ENCODE measurements at regions not wholly inside any gene's neighbourhood (a gene's known extent, or its start where the extent isn't known, plus 50 kb on each side); places are given as distances from the start of the nearest gene placed in this dataset.
"Not testable (repeated sequence)": the region's sequence is repeated elsewhere in the genome, so short reads cannot be mapped to it uniquely, and the experiment has no call there.

- no peak for DNase-seq (ENCODE audit: low read depth)
Observed at GRCh38 chr7:9505516-9505915, 1072.1 kb downstream of the NXPH1 start.

- DNase-seq (ENCODE audit: low read depth) = no peak
Observed at GRCh38 chr7:9507290-9507689, 1073.9 kb downstream of the NXPH1 start.

- no peak for DNase-seq (ENCODE audit: low read depth)
Observed at GRCh38 chr7:9516662-9517061, 1083.3 kb downstream of the NXPH1 start.

- DNase-seq (ENCODE audit: low read depth) = no peak
Observed at GRCh38 chr7:9523579-9523978, 1090.2 kb downstream of the NXPH1 start.

- DNase-seq (ENCODE audit: low read depth) = not testable (repeated sequence)
Observed at GRCh38 chr7:9552431-9552830, 1119.0 kb downstream of the NXPH1 start.

- DNase-seq (ENCODE audit: low read depth) = no peak
Observed at GRCh38 chr7:9557853-9558252, 1124.4 kb downstream of the NXPH1 start.

GRCh38 chr7:9575716-9576115, 1142.3 kb downstream of the NXPH1 start:
- no peak for DNase-seq (ENCODE audit: low read depth)

GRCh38 chr7:9582824-9583223, 1149.4 kb downstream of the NXPH1 start:
- DNase-seq (ENCODE audit: low read depth) = no peak

GRCh38 chr7:9598411-9598810, 1165.0 kb downstream of the NXPH1 start:
- DNase-seq (ENCODE audit: low read depth) = no peak

- DNase-seq (ENCODE audit: low read depth) = no peak
Observed at GRCh38 chr7:9600974-9601373, 1167.6 kb downstream of the NXPH1 start.

- DNase-seq (ENCODE audit: low read depth) = no peak
Observed at GRCh38 chr7:9603291-9603690, 1169.9 kb downstream of the NXPH1 start.

GRCh38 chr7:9608560-9608959, 1175.2 kb downstream of the NXPH1 start:
- DNase-seq (ENCODE audit: low read depth) = no peak

- not testable (repeated sequence) for DNase-seq (ENCODE audit: low read depth)
Observed at GRCh38 chr7:9620899-9621298, 1187.5 kb downstream of the NXPH1 start.

- not testable (repeated sequence) for DNase-seq (ENCODE audit: low read depth)
Observed at GRCh38 chr7:9621306-9621902, 1188.0 kb downstream of the NXPH1 start.

- DNase-seq (ENCODE audit: low read depth) = no peak
Observed at GRCh38 chr7:9621927-9622326, 1188.5 kb downstream of the NXPH1 start.

- DNase-seq (ENCODE audit: low read depth) = no peak
Observed at GRCh38 chr7:9625953-9626352, 1192.5 kb downstream of the NXPH1 start.

GRCh38 chr7:9645756-9646155, 1212.3 kb downstream of the NXPH1 start:
- no peak for DNase-seq (ENCODE audit: low read depth)

GRCh38 chr7:9657257-9657656, 1223.8 kb downstream of the NXPH1 start:
- DNase-seq (ENCODE audit: low read depth) = no peak

GRCh38 chr7:9671979-9672917, 1238.8 kb downstream of the NXPH1 start:
- no peak for DNase-seq (ENCODE audit: low read depth)

GRCh38 chr7:9680713-9681112, 1247.3 kb downstream of the NXPH1 start:
- no peak for DNase-seq (ENCODE audit: low read depth)

GRCh38 chr7:9681284-9681683, 1247.9 kb downstream of the NXPH1 start:
- DNase-seq (ENCODE audit: low read depth) = no peak

- no peak for DNase-seq (ENCODE audit: low read depth)
Observed at GRCh38 chr7:9691286-9691685, 1257.9 kb downstream of the NXPH1 start.

- no peak for DNase-seq (ENCODE audit: low read depth)
Observed at GRCh38 chr7:9698375-9698774, 1265.0 kb downstream of the NXPH1 start.

- DNase-seq (ENCODE audit: low read depth) = no peak
Observed at GRCh38 chr7:9709216-9709615, 1264.5 kb upstream of the PHF14 start.
